HL-60/S4 treated with retinoic acid at 250 ng/mL for 4 days and 3 days (cell line): ENCODE measurements at regions not wholly inside any gene's neighbourhood (a gene's known extent, or its start where the extent isn't known, plus 50 kb on each side); places are given as distances from the start of the nearest gene placed in this dataset.

Experiments
- in situ Hi-C: fragments of 300-500 bp; cut with MboI; formaldehyde crosslinking; loops from 2 replicates; pipeline ENCODE4 v1.7.0; 2022; ENCODE audit warnings: low sequenced_read_pairs

GRCh38 chr16:86353948-86354347 lies 156.4 kb upstream of the FOXF1 start:
- in situ Hi-C loops, result no loop called here

GRCh38 chr16:86354641-86355513 lies 155.4 kb upstream of the FOXF1 start:
- in situ Hi-C loops, result no loop called here

DNA sequence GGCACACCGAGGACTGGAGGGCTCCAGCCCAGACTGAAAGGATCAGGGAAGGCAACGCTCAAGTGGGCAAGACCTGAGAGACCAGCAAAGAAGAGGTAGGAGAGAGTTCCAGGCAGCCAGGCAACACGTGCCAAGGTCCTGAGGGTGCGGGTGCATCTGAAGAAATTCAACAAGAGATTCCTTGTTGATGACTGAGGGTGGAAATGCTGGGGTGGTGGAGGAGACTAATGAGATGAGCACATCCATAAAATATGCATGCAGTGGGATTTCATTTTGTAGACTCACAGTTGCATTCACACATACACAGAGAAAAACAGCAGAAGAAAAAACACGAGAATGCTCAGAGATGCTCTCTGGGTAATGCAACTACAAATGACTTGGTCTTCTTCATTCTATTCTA lies 154.8 kb upstream of the FOXF1 start:
- in situ Hi-C loops, result no loop called here

DNA sequence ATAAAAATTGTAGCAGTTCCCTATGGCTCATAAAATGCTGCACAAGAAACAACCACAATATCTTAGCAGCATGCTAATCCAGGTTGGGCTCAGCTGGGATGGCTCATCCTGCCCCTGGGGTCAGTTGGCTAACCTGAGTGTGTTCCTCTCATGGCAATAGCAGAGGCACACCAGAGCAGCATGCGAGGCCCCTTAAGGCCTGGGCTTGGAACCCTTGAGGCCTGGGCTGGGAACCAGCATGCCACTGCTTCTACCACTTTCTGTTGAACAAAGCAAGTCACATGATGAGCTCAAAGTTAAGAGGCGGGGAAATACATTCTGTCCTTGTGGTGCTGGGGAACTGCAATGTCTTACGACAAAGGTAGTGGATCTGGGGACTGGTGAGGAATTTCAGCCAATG lies 154.4 kb upstream of the FOXF1 start:
- in situ Hi-C loops, result no loop called here

DNA sequence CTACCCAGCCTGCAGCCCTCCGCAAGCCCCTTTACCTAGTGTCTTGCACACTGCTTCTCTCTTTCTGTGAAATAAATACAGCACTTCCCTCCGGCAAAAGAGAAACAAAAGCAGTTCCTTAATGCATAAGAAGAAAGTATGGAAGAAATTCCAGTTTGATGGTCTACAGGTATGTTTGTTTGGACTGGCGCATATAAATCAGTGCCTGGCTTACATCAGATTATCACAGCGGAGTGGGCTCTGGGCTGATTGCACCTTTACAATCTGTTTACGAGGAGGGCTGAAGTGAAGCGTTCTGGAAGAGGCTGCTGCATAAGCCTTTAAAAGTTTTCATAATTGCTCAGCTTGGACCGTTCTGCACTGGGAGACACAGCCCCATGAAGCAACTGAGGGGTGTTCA lies 153.5 kb upstream of the FOXF1 start:
- in situ Hi-C loops, result no loop called here

GRCh38 chr16:86357303-86357702 lies 153.0 kb upstream of the FOXF1 start:
- in situ Hi-C loops, result no loop called here

DNA sequence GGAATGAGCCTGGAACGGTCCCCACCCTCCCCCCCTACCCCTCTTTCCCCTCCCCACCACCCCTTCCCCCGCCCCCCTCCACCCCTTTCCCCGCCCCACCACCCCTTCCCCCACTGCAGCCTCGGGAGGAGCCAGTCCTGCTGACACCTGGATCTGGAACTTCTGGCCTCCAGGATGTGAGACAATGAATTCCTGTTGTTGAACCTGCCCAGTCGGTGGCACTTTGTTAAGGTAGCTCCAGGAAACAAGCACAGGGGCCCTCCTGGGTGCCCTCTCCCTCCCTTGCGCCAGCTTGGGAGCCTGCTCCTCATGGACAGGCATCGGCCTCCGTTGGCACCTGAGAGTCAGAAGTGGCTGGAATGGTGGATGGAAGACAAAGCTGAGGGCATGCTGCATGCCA lies 152.4 kb upstream of the FOXF1 start:
- in situ Hi-C loops, result no loop called here

- in situ Hi-C loops, result no loop called here
These were observed 150.8 kb upstream of the FOXF1 start for GRCh38 chr16:86359571-86359970.

- in situ Hi-C loops, result no loop called here
These were observed 148.0 kb upstream of the FOXF1 start for GRCh38 chr16:86362155-86362849.

GRCh38 chr16:86363057-86363490 lies 147.3 kb upstream of the FOXF1 start:
- in situ Hi-C loops, result no loop called here

GRCh38 chr16:86363836-86364618 lies 146.3 kb upstream of the FOXF1 start:
- in situ Hi-C loops, result no loop called here

DNA sequence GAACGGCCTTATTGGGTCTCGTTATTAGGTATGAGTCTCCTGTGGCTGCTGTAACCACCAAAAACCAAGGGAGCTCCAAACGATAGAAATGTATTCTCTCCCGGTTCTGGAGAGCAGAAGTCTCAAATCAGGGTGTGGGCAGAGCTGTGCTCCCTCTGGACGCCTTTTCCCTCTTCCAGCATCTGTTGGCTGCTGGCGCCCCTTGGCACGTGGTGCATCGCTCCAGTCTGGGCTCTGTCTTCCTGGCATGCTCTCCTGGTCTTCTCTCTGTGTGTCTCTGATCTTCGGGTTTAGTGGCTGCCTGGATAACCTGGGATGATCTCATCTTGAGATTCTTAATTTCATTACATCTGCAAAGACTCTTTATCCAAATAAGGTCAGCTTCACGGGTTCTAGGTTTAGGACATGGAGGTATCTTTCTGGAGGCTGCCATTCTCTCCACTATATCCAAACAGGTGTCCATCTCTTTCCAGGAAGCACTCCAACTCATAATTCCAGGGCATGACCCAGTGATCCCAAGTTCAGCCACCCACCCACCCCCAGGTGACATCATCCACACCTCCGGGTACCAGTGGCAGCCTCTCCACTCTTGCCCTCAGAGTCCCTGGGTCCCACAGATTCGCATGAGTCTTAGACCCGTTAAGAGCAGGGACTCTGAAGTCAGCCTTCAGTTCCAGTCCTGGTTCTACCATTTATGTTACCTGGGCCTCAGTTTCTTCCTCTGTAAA lies 145.5 kb upstream of the FOXF1 start:
- in situ Hi-C loops, result no loop called here

- in situ Hi-C loops, result no loop called here
These were observed 144.6 kb upstream of the FOXF1 start for GRCh38 chr16:86365513-86366273.

DNA sequence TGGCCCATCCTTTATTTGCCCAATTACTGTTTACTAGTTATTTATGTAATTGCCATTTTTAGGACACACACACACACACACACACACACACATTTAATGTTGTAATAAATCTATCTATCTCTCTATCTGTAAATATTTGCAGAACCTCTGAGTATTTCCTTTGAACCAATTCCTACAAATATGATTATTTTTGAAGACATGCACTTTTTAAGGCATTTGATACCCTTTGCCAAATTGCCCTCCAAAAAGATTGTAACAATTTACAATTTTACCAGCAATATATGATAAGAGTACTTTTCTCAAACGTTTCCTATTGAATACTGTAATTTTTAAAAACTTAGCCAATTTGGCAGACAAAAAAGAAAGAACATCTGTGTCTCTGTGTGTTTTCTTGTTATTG lies 143.8 kb upstream of the FOXF1 start:
- in situ Hi-C loops, result no loop called here

- in situ Hi-C loops, result no loop called here
These were observed 142.8 kb upstream of the FOXF1 start for GRCh38 chr16:86367291-86368072.

GRCh38 chr16:86368261-86368660 lies 142.1 kb upstream of the FOXF1 start:
- in situ Hi-C loops, result no loop called here

DNA sequence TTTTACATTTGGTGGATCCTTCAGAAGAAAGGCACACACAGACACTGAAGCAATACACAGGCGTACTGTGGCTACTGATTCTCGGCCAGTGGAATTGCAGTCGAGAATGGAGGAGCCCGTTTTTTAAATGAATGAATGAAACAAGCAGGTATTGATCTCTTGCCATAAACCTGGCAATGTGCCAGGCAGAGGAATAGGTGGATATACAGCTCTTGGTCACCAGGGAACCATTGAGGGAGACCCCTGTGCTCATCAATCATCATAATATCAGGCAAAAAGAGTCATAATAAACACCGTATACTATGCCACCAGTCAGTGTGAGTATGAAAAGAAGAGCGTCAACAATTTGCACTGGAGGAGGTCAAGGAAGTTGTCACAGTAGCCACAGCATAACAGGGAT lies 140.3 kb upstream of the FOXF1 start:
- in situ Hi-C loops, result no loop called here

DNA sequence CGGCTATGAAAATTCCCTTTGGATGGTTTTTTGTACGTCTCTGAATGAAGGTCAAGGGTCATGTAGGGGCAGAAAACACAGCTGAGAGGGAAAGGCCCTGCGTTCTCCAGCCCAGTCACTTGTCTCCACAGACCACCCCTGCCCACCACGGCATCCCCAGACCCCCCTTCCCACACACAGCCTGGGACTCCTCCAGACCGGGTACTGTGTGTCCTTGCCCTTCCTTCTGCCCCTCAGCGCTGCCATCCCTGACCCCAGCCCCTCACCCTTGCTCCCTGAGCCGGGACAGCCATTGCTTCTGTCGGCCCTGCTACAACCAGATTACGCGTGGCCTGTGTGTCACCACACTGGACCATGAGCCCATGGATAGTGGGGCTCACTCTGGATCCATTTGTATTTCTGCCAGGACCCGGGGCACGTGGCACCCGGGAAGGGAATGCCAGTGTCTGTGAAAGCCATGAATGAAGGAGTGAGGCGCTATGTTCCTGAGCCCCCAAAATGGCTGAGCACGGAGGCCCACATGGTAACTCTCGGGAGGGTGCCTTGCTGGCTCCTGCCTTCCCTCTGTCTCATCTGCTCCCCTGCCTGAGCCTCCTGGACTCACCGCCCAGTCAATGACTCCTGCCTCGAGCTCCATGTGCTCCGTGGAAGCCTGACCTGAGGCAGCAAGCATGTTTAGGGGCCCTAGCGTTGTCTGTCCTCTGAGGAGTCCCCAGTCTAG lies 139.1 kb upstream of the FOXF1 start:
- in situ Hi-C loops, result no loop called here

DNA sequence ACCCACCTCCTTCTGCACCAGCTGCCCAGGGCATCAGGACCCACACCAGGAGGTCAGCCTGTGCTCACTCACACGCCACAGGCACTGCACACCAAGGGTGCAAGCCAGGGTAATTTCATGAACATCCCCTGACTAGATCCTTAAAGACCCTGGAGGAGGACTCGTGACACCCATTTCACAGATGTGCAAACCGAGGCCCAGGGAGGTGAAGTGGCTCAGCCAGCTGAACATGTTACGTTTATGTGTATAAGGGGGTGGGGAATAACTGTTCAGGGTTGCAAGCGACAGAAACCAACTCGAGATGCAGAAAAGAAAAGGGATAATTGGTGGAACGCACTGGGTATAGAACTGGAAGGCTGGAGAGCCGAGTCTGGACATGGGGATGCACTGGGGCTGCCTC lies 138.1 kb upstream of the FOXF1 start:
- in situ Hi-C loops, result no loop called here
